ENCODE measurements at regions not wholly inside any gene's neighbourhood (a gene's known extent, or its start where the extent isn't known, plus 50 kb on each side); places are given as distances from the start of the nearest gene placed in this dataset.

- Histone ChIP-seq H3K36me3 (ENCODE audit: control insufficient read depth, insufficient read depth, low read length) (no peaks in the 10 kb centered on the region), H3K27me3 (replicated peaks; ENCODE audit: control insufficient read depth, insufficient read depth, low read length) (no peaks in the 10 kb centered on the region), H3K4me3 (replicated peaks; ENCODE audit: low read depth, low read length) (no peak overlapping the region)
- DNase-seq (ENCODE audit: extremely low read depth, insufficient read length): no peak
- no peak for TF ChIP-seq CTCF (IDR thresholded peaks at IDR 0.05; ENCODE audit: insufficient read depth, low read length, poor library complexity, severe bottlenecking)
Observed at GRCh38 chr12:66044731-66045130, 85.8 kb downstream of the LLPH start.

GRCh38 chr12:66043035-66043434 lies 87.5 kb downstream of the LLPH start:
- Histone ChIP-seq H3K27me3 (replicated peaks; ENCODE audit: control insufficient read depth, insufficient read depth, low read length) (no peaks in the 10 kb centered on the region), H3K36me3 (ENCODE audit: control insufficient read depth, insufficient read depth, low read length) (no peaks in the 10 kb centered on the region), H3K4me3 (replicated peaks; ENCODE audit: low read depth, low read length) (no peak overlapping the region)
- DNase-seq (ENCODE audit: extremely low read depth, insufficient read length): no peak
- TF ChIP-seq CTCF (IDR thresholded peaks at IDR 0.05; ENCODE audit: insufficient read depth, low read length, poor library complexity, severe bottlenecking): no peak

- no peak for TF ChIP-seq CTCF (IDR thresholded peaks at IDR 0.05; ENCODE audit: insufficient read depth, low read length, poor library complexity, severe bottlenecking)
- DNase-seq (ENCODE audit: extremely low read depth, insufficient read length): no peak
- Histone ChIP-seq H3K36me3 (ENCODE audit: control insufficient read depth, insufficient read depth, low read length) (no peaks in the 10 kb centered on the region), H3K27me3 (replicated peaks; ENCODE audit: control insufficient read depth, insufficient read depth, low read length) (no peaks in the 10 kb centered on the region), H3K4me3 (replicated peaks; ENCODE audit: low read depth, low read length) (no peak overlapping the region)
Observed at GRCh38 chr12:66041651-66042363, 88.7 kb downstream of the LLPH start.

- no peaks in the 10 kb centered on the region for H3K36me3 ChIP-seq (ENCODE audit: control insufficient read depth, insufficient read depth, low read length)
- no peak for DNase-seq (ENCODE audit: extremely low read depth, insufficient read length)
- H3K4me3 ChIP-seq (replicated peaks; ENCODE audit: low read depth, low read length): no peak overlapping the region
- H3K27me3 ChIP-seq (replicated peaks; ENCODE audit: control insufficient read depth, insufficient read depth, low read length): no peaks in the 10 kb centered on the region
- no peak for TF ChIP-seq CTCF (IDR thresholded peaks at IDR 0.05; ENCODE audit: insufficient read depth, low read length, poor library complexity, severe bottlenecking)
Observed at GRCh38 chr12:66036317-66036716, 94.2 kb downstream of the LLPH start.

- Histone ChIP-seq H3K36me3 (ENCODE audit: control insufficient read depth, insufficient read depth, low read length) (no peaks in the 10 kb centered on the region), H3K27me3 (replicated peaks; ENCODE audit: control insufficient read depth, insufficient read depth, low read length) (no peaks in the 10 kb centered on the region), H3K4me3 (replicated peaks; ENCODE audit: low read depth, low read length) (no peak overlapping the region)
- TF ChIP-seq CTCF (IDR thresholded peaks at IDR 0.05; ENCODE audit: insufficient read depth, low read length, poor library complexity, severe bottlenecking): no peak
- DNase-seq (ENCODE audit: extremely low read depth, insufficient read length): no peak
Observed at GRCh38 chr12:66035288-66035966, 95.1 kb downstream of the LLPH start.

Data from GM06990 (cell line).